OCI-LY7 (cell line): ENCODE measurements at regions not wholly inside any gene's neighbourhood (a gene's known extent, or its start where the extent isn't known, plus 50 kb on each side); places are given as distances from the start of the nearest gene placed in this dataset.

ENCODE experiments used
- EZH2phosphoT487 ChIP-seq: fragments of 200-600 bp; sonication (generic); IDR thresholded peaks from 2 replicates; pipeline ENCODE4 v1.6.1; 2018; ENCODE audit warnings: low read depth, borderline replicate concordance, mild to moderate bottlenecking, mixed run types, antibody characterized with exemption, low read length, moderate library complexity, mixed read lengths
- TF ChIP-seq, protein P1 (sequence below): fragments of 200-600 bp; sonication (generic); conservative IDR thresholded peaks from 2 replicates; pipeline ENCODE4 v1.5.1; 2014; ENCODE audit warnings: mild to moderate bottlenecking, antibody characterized with exemption, low read length, moderate library complexity, mixed read lengths

DNA sequence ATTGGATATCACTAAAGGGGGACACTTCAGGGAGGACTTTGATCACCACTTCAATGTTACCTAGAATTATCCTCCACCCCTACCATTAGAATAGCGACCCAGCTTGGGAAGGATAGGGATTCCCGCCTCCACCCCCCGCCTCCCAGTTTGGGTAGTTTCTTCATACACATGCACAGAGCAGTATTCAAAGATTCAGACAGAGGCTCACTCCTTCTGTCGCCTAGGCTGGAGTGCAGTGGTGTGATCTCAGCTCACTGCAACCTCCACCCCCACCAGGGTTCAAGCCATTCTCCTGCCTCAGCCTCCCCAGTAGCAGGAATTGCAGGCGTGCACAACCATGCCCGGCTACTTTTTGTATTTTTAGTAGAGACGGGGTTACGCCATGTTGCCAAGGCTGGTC lies 1166.1 kb downstream of the TYW1 start:
- TF ChIP-seq, protein P1, sequence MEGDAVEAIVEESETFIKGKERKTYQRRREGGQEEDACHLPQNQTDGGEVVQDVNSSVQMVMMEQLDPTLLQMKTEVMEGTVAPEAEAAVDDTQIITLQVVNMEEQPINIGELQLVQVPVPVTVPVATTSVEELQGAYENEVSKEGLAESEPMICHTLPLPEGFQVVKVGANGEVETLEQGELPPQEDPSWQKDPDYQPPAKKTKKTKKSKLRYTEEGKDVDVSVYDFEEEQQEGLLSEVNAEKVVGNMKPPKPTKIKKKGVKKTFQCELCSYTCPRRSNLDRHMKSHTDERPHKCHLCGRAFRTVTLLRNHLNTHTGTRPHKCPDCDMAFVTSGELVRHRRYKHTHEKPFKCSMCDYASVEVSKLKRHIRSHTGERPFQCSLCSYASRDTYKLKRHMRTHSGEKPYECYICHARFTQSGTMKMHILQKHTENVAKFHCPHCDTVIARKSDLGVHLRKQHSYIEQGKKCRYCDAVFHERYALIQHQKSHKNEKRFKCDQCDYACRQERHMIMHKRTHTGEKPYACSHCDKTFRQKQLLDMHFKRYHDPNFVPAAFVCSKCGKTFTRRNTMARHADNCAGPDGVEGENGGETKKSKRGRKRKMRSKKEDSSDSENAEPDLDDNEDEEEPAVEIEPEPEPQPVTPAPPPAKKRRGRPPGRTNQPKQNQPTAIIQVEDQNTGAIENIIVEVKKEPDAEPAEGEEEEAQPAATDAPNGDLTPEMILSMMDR: no peak
- TF ChIP-seq EZH2phosphoT487: no peak
